ENCODE measurements at regions not wholly inside any gene's neighbourhood (a gene's known extent, or its start where the extent isn't known, plus 50 kb on each side); places are given as distances from the start of the nearest gene placed in this dataset.

DNA sequence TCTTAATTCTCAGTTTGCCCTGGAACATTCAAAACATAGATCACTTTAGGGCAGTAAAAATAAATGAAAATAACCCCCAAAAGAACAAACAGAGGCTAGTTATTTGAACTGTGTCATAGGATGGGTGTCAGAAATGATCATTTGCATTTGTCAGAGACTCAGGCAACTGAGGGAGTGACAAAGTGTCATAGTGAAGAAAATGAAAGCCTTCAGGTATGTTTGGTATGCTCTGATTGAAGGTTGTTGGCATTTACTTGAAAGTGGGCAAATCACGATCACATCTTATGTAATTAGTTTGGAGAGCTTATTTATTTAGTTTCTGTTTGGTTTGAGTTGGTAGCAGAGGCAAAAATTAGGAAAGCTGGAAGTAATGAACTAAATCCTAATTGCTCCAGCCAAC, 880.9 kb downstream of the ANKRD7 start:
- no peak for TF ChIP-seq EP300 (IDR thresholded peaks at IDR 0.05)
- H3K27me3 ChIP-seq: no peaks in the 10 kb centered on the region

DNA sequence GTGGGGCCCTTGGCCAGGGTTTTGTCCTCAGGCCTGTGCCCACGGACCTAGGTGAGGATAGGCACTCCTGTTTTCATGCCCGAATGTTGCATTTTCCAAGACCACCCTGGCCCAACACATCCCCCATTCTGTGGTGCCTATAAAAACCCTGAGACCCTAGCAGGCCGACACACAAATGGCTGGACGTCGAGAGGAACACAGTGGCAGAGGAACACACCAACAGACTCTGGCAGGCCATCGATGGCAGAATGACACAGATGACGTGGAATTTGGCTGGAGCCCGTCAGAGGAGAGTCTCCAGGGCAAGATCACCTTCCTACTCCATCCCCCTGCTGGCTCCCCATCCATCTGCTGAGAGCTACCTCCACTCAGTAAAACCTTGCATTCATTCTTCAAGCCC, 898.8 kb downstream of the ANKRD7 start:
- no peak for DNase-seq (ENCODE audit: low spot score in 2 of 2)
- Histone ChIP-seq H3K27me3 (no peaks in the 10 kb centered on the region), H3K9me3 (no peaks in the 10 kb centered on the region), H3K36me3 (no peaks in the 10 kb centered on the region), H3K4me3 (no peak overlapping the region), H3K27ac (no peak overlapping the region), H3K4me1 (no peaks in the 10 kb centered on the region)
- no peak for TF ChIP-seq EP300 (IDR thresholded peaks at IDR 0.05)
- TF ChIP-seq, protein P1, sequence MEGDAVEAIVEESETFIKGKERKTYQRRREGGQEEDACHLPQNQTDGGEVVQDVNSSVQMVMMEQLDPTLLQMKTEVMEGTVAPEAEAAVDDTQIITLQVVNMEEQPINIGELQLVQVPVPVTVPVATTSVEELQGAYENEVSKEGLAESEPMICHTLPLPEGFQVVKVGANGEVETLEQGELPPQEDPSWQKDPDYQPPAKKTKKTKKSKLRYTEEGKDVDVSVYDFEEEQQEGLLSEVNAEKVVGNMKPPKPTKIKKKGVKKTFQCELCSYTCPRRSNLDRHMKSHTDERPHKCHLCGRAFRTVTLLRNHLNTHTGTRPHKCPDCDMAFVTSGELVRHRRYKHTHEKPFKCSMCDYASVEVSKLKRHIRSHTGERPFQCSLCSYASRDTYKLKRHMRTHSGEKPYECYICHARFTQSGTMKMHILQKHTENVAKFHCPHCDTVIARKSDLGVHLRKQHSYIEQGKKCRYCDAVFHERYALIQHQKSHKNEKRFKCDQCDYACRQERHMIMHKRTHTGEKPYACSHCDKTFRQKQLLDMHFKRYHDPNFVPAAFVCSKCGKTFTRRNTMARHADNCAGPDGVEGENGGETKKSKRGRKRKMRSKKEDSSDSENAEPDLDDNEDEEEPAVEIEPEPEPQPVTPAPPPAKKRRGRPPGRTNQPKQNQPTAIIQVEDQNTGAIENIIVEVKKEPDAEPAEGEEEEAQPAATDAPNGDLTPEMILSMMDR (IDR thresholded peaks at IDR 0.05): no peak
- WGBS, 2 donors: 81 to 82% methylated on average over 8 of the region's 8 CpGs

More for the DNA sequence above, 880.9 kb downstream of the ANKRD7 start:
- Histone ChIP-seq H3K4me1 (no peaks in the 10 kb centered on the region), H3K27ac (no peak overlapping the region), H3K4me3 (no peak overlapping the region), H3K9me3 (peaks cover 0 to 6% (median 0%) of the 10 kb centered on the region in 4 donors), H3K36me3 (no peaks in the 10 kb centered on the region)
- 46 to 69% methylated on average over 1 of the region's 1 CpG for WGBS, 2 donors
- no peak for DNase-seq (ENCODE audit: low spot score in 2 of 2)

DNA sequence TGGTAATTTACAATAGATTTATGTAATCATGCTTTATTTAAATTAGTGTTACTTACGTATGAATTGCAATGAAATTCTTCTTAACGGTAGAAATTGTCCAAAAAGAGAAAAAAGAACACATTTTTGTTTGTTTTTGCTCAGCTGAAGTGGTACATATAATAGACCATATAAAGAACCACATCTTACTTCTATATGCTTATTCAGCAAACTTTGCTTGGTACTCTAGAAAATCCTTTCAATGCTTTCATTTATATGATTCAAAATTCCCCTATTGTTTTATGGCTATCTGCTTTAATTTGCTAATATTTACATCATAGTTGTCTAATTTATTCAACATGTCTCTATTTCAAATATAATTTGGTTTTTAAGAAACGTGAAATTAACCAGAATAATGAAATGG, 903.2 kb downstream of the ANKRD7 start:
- H3K27me3 ChIP-seq: no peaks in the 10 kb centered on the region
- no peak for TF ChIP-seq EP300 (IDR thresholded peaks at IDR 0.05)
- TF ChIP-seq, protein P1 (IDR thresholded peaks at IDR 0.05): no peak
- TF ChIP-seq POLR2A (IDR thresholded peaks at IDR 0.05): no peak
- no peak overlapping the region for H3K4me3 ChIP-seq
- H3K4me1 ChIP-seq: no peaks in the 10 kb centered on the region
- no peak overlapping the region for H3K27ac ChIP-seq
- no peak for DNase-seq (ENCODE audit: low spot score in 2 of 2)
- no peaks in the 10 kb centered on the region for H3K36me3 ChIP-seq
- 59 to 61% methylated on average over 3 of the region's 3 CpGs for WGBS, 2 donors
- no peaks in the 10 kb centered on the region for H3K9me3 ChIP-seq

DNA sequence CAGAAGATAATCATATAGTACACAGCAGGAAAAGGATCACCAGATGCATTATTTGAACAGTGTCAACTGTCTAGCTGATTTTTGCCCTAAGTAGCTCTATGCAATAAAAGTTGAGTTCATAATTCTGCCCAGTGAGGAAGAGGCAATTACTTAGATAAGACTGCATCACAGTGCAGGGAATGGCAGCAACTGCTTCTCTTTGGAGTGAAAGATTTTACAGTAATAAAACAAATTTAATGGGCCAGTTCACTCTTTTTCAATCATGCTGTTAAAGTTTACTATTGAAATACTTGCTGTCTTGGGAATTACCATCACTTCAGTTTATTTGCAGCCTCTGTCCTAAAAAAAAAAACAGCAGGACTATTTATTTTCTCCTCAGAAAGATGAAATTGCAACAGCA, 907.9 kb downstream of the ANKRD7 start:
- no peaks in the 10 kb centered on the region for H3K36me3 ChIP-seq
- H3K27ac ChIP-seq: no peak overlapping the region
- no peaks in the 10 kb centered on the region for H3K9me3 ChIP-seq
- no peak overlapping the region for H3K4me3 ChIP-seq
- no peak for DNase-seq (ENCODE audit: low spot score in 2 of 2)
- no peaks in the 10 kb centered on the region for H3K4me1 ChIP-seq
- no peaks in the 10 kb centered on the region for H3K27me3 ChIP-seq
- TF ChIP-seq, protein P1 (IDR thresholded peaks at IDR 0.05): no peak
- TF ChIP-seq EP300 (IDR thresholded peaks at IDR 0.05) (no peak), POLR2A (IDR thresholded peaks at IDR 0.05) (no peak)

DNA sequence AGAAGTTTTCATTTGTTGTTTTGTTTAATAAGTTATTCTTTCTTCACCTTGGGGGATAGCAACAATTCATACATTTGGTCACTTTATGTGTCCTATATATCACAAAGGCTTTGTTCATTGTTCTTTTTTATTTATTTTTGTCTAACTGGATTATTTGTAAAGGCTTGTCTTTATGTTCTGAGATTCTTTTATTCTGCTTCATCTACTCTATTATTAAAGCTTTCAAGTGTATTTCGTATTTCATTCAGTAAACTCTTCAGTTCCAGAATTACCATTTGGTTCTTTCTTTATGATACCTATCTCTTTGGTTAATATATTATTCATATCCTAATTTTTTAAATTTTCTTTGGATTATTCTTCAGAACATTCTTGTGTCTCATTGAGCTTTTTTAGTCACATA, 942.9 kb downstream of the ANKRD7 start:
- DNase-seq (ENCODE audit: low spot score in 2 of 2): no peak
- Histone ChIP-seq H3K36me3 (no peaks in the 10 kb centered on the region), H3K27ac (no peak overlapping the region), H3K4me1 (no peaks in the 10 kb centered on the region), H3K4me3 (no peak overlapping the region), H3K27me3 (no peaks in the 10 kb centered on the region), H3K9me3 (peaks cover 0 to 40% (median 2%) of the 10 kb centered on the region in 4 donors)
- no peak for TF ChIP-seq EP300 (IDR thresholded peaks at IDR 0.05)
- TF ChIP-seq POLR2A (IDR thresholded peaks at IDR 0.05): no peak
- TF ChIP-seq, protein P1 (IDR thresholded peaks at IDR 0.05): no peak
- 77 to 78% methylated on average over 1 of the region's 1 CpG for WGBS, 2 donors

DNA sequence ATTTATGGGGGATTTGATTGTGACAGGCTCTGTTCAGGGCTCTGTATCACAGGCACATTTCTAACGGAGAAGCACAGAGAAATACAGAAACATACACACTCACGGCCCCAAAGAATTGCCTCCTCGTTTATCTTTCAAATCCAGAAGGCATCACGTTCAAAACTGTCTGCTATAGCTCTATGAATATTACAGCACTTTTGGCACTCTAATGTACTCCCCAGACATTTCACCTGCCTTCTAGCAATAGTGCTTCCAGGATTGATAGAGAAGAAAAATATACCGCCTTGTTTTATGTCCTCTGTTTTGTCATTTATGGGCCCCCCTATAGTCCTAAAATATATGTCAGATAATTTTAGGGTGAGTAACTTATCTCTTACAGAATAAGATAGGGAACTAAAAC, 947.5 kb downstream of the ANKRD7 start:
- Histone ChIP-seq H3K4me3 (no peak overlapping the region), H3K4me1 (peaks cover 0 to 5% (median 0%) of the 10 kb centered on the region in 4 donors), H3K36me3 (no peaks in the 10 kb centered on the region), H3K27me3 (no peaks in the 10 kb centered on the region), H3K27ac (no peak overlapping the region), H3K9me3 (peaks cover 0 to 16% (median 2%) of the 10 kb centered on the region in 4 donors)
- TF ChIP-seq EP300 (IDR thresholded peaks at IDR 0.05) (no peak), POLR2A (IDR thresholded peaks at IDR 0.05) (no peak)
- TF ChIP-seq, protein P1 (IDR thresholded peaks at IDR 0.05): no peak
- 64 to 72% methylated on average over 5 of the region's 5 CpGs for WGBS, 2 donors
- DNase-seq (ENCODE audit: low spot score in 2 of 2): no peak

Measured in tibial nerve (tissue), 4 donors.